UCSD-AML1 (cell line): ENCODE measurements at regions not wholly inside any gene's neighbourhood (a gene's known extent, or its start where the extent isn't known, plus 50 kb on each side); places are given as distances from the start of the nearest gene placed in this dataset.

Experiments
- DNase-seq: peaks from one replicate; lab custom pipeline; 2025; ENCODE audit not compliant: unreplicated experiment; lab: John Stamatoyannopoulos, UW

DNA sequence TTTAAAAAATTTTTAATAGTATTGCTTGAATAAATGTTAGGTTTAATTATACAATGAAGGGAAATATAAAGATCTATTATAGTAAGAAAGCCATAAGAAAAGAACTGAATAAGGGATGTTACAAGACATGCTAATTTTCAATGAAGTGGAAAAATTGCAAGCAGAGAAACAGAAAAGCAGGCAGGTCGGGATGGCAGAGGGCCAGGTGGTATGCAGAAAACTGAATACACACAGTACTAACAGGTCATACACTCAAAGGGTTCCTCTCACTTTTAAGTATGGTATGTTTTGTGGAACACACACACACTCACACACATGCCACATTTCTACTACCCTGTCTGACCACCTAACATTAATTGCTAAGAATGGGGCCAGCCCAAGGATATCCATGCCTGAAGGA lies 76.7 kb upstream of the DTNA start:
- DNase-seq: no peak

DNA sequence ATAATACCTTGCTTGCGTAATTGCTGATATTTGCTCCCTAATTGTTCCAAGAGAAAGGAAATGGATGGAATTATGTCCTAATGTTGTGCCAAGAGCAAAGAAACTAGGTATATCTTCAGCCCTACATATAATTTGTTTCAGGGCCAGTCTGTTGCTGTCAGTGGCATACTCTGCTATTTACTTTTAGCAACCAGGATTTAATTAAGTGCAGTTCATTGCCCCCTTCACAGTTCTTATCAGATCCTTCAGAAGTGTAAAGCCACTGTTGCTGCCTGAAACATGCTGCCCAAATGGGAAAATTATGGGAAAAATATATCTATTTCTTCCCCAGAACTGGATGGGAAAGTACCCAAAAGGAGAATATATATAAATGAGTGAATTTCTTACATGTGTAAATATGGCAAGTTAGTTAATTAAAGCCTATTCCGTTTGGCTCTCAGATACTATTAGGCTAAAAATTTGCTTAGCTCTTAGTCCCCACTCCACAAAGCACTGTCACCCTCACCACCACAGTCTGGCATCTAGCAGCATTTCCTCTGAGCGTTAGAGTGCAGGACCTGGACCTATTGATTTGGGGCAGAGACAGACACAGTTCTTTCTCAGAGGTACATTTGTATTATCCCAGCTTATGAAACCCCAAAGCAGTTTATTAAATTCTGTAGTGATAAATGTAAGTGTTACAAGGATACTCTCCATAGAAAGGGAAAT lies 72.8 kb upstream of the DTNA start:
- DNase-seq: no peak

DNA sequence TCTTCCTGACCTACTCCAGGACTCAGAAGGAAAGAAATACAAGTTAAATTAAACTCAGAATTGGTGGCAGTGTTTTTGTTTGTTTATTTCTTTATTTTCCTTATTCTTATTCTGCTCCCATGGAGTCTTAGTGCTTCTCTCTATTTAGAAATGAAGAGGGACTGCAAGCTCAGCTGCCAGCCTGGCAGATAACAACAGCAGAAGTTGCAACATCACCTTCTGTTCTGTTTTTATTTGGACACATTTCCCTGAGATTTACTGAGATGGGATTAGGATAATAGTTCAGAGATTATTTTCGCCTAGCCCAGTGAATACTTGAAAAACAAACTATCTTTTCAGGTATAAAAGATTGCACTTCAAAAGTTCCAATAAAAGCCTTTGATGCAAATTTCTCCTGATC lies 70.4 kb upstream of the DTNA start:
- DNase-seq: no peak

DNA sequence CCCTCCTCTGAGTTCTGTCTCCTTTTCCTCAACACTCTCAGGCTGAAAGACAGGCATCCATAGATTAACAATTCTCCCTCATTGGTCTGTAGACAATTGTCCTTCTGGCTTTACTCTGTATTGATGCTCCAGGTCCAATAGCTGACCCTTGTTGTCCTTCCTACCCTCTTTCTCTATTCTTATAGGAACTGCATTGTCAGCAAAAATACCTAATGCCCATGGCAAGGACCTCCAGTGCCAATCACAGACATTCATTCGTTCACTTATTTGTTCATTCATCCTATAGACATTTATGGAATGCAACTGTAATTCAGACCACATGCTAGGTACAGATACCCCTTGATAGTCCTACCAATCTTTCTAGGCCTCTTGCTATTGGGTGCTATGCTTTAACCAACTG lies 69.8 kb upstream of the DTNA start:
- no peak for DNase-seq

- DNase-seq: no peak
Measured at GRCh38 chr18:34643989-34644388, 66.1 kb upstream of the DTNA start.

GRCh38 chr18:34647251-34647650 lies 62.8 kb upstream of the DTNA start:
- no peak for DNase-seq

GRCh38 chr18:34648269-34648985 lies 61.7 kb upstream of the DTNA start:
- DNase-seq: no peak

DNA sequence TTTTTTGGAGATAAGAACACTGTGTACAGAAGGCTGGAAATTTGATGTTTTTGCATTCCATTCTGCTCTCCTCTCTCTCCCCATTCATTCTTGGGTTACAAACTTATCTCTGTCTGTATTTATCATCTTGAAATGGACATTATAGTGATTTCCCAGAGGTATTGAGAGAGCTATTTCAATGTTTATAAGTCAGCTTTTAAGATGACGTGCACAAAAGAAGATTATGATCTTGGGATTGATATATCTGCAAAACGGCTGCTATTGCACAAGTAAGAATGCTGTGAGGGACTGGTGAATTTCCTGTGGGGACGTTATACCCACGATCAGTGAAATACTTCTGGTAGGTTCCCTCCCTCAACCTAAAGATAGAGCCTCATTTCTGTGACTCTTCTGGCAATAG lies 61.0 kb upstream of the DTNA start:
- no peak for DNase-seq

DNA sequence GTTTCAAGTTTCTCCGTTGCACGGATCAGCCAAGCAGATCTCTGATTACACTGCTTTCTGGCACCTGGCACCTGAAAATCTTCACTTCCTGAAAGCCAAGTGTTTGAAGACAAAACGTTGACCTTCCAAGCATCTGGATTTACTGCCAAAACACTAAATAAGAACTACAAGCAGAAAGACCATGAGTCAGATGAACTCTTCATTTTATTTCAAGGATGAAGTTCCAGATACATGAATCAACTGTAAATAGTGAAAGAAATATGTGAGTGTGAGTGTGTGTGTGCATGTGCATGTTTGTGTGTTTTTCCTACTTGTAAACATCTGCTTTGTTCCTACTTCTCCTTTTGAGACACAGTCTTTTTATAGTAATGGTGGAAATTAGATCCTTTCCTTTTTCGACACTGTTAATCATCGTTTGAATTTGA lies 60.0 kb upstream of the DTNA start:
- no peak for DNase-seq

- DNase-seq: no peak
Measured at GRCh38 chr18:34651586-34652369, 58.3 kb upstream of the DTNA start.

DNA sequence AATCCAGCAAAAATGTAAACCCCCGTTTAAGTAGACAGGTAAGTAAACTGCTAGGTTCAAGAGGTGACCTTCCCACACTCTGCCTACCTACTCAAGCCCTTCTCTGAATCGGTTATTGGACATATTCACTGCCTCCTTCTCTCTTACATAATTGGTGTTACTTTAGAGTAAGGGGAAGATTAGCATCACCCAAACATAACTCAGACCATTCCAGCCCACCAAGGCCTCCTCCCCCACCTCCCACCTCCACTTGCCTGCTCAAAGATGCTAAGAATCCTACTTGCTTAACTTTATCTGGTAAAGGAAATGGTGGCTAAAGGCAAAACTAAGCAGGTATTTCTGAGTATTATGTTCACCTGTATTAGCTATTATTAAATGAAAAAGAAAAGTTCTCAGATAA lies 55.0 kb upstream of the DTNA start:
- no peak for DNase-seq

DNA sequence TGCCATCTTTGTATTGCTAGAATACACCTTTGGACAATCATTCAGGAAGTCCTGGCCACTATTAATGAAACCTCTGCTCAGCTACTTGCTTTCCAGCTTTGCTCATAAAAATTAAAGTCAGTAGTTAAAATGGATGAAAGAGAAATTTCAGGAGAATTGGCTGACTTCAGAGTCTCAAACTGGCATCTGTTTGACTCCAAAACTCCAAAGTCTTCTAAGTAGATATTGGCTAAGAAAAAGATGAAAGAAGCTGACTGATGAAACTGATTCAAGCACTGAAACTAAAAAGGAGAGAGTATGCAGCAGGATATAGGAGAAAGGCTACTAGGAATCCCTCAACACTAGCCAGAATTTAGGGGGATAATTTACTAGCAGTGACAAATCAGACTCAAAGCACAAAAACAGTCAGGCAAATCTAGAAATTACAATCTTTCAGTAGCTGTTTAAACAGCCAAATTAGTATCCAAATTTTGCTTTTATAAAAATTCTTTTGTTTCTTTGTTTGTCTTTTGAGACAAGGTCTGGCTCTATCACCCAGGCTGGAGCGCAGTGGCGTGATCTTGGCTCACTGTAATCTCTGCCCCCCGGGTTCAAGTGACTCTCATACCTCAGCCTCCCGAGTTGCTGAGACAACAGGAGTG lies 52.1 kb upstream of the DTNA start:
- DNase-seq: no peak

- peak; percentile 39 for DNase-seq
Measured at GRCh38 chr18:34659579-34660517, 50.2 kb upstream of the DTNA start.
